GM18867 (cell line): ENCODE measurements at regions not wholly inside any gene's neighbourhood (a gene's known extent, or its start where the extent isn't known, plus 50 kb on each side); places are given as distances from the start of the nearest gene placed in this dataset.
"Not testable (repeated sequence)": the region's sequence is repeated elsewhere in the genome, so short reads cannot be mapped to it uniquely, and the experiment has no call there.

Experiments used
- ATAC-seq: cut with Tn5 transposase; IDR thresholded peaks from one replicate; pipeline ENCODE4 v1.9.1; 2021; ENCODE audit warnings: mild to moderate bottlenecking, moderate library complexity; ENCODE audit not compliant: unreplicated experiment

- ATAC-seq = not testable (repeated sequence)
These were observed 217.2 kb downstream of the SEC23IP start for GRCh38 chr10:120109725-120110124.

DNA sequence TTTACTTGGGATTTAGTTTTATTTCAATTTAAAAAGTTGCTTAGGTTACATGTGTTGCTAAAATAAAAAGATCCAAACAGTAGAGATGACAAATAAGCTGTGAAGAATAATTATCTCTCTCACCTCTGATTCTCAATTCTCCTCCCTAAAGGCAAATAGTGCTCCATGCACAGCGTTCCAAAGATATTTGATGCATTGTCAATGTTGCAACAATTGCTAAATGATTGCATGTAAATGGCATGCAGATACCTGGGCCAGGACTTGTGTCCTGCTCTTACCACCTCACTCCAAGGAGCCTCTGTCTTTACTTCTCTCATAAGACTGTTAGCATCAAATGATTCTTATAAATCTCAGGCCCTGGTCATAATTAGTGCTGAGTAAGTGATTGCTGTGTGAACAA is 217.7 kb downstream of the SEC23IP start:
- ATAC-seq = no peak

DNA sequence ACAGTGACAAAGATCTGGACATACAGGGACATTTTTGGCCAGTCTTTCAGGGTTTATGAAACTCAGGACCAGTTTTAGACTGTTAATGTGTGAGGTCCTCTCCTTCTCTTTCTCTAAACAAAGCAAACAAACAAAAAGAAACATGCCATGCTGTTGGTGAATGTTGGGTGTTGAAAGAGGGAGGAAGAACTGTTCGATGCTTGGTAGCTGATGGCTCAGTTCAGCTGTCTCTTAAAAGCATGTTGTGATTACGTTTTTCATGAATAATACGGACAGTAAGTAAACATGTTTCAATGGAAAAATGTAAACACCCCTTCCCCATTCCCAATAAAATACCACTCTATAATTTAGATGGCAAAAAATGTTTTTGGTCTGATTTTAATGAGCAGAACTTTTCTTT is 219.1 kb downstream of the SEC23IP start:
- no peak for ATAC-seq

GRCh38 chr10:120112809-120113208 is 220.3 kb downstream of the SEC23IP start:
- ATAC-seq = no peak

GRCh38 chr10:120115959-120116358 is 223.4 kb downstream of the SEC23IP start:
- no peak for ATAC-seq

DNA sequence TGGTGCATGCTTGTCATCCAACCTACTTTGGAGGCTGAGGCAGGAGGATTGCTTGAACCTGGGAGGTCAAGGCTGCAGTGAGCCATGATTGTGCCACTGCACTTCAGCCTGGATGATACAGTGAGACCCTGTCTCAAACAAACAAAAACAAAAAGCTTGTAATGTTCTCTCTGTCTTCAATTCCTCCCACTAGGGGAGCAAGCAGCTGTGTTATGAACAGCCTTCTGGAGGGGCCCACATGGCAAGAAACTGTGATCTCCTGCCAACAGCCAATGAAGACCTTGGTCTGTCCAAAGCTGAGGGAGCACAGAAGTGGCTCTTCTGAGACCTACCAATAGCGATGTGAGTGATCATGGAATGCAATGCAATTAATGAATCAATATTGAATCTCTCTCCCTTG is 229.2 kb downstream of the SEC23IP start:
- no peak for ATAC-seq

DNA sequence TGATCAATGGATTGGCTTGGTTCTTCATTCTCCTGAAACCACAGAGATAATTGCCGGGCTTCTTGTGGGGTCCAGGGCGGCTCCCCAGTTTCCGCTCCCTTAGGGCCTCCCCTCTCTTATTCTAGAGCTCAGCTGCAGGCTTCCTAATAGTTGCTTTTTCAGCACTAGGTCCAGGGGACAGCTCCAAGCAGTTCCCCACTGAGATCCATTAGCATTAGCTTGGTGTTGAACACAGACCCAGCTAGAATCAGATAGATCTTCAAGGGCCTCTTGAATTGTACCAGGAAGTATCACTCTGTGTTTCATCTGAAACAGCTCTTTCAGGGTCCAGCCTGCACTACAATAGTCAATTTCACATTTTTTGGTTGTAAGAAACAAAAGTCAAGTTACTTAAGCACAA is 238.7 kb downstream of the SEC23IP start:
- ATAC-seq = no peak

GRCh38 chr10:120132811-120133210 is 240.3 kb downstream of the SEC23IP start:
- ATAC-seq = no peak

DNA sequence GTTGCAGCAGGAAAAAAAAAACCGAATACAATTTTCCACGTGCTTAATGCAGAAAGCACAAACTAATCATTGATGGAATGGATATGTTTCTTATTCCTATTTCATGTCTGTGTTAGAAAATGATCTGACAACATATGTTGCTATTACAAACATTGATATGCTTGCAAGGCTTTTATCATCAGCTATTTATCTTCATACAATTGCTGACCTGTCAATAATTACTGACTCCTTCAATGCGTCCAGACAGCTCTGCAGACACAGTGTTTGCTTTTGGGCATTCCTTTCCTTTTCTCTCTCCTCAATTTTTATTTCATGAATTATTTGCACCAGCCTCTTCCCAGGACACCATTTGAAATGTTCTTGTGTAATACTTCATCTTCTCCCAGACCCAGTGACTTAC is 246.2 kb downstream of the SEC23IP start:
- ATAC-seq = no peak

- ATAC-seq = no peak
These were observed 252.6 kb downstream of the SEC23IP start for GRCh38 chr10:120145107-120145506.

DNA sequence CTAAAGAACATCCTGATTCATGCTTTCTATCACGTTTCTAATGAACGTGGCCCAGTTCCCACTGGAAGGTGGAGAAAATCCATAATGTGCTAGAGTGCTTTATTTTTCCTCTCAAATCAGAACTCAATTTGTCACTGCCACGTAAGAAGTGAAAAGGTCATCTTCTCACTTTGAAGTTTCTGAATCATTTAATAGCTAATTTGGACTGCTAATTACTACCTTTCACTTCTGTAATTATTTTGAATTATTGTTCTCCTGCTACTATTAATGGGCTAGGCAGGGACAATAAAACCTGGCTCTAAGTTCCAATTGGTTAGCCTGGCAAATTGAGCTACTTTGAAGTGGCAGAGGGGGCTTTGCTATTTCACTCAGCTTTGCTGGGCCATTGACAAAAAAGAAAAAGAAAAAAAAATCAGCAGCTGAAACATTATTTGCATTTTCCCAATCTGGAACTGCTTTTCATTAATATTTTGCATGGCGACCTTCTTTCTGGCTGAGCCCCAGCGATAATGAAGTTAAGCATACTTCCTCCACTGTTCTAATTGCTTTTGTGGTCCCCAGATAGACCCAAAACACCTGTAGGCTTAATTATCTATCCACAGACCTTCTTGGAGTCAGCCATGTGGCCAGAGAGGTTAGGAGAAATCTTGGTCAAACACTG is 264.2 kb downstream of the SEC23IP start:
- ATAC-seq = no peak

GRCh38 chr10:120161111-120161510 is 268.6 kb downstream of the SEC23IP start:
- no peak for ATAC-seq

DNA sequence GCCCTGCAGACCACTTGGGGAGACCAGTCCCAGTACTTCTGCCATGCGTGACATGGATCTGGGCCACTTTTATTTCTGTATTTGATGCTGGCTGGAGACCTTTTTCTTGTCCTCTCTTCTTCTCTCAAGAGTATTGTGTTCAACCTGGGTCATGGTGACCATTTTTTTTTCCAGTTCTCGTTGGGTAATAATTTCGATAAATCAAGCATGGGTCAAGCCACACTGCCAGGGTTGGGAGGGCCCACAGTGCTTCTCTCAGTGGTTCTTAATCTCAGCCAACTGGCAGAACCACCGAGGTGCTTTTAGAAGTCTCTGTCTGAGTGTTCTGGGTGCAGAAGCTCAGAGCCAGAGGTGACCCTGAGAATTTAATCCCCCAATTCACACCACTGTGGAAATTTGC is 269.9 kb downstream of the SEC23IP start:
- no peak for ATAC-seq

DNA sequence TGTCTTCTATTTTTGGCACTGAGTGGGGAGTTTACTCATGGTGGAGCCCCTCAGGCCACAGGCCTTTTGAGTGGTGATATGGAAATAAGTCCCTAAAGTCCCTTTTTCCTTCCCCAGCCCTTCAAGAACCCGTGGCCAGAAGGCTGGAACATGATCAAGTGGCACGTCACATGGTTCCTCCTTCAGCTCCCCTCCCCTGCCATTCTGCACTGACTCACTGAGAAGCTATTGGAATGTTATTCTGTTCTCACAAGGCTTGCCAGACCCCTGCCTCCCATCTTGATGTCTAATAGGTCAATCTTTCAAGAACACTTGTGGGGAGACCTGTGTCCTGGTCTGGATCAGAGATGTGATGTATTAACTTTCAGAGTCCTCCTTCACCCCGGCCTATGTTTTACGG is 279.8 kb downstream of the SEC23IP start:
- no peak for ATAC-seq

- ATAC-seq = no peak
These were observed 282.0 kb downstream of the SEC23IP start for GRCh38 chr10:120174491-120174890.

DNA sequence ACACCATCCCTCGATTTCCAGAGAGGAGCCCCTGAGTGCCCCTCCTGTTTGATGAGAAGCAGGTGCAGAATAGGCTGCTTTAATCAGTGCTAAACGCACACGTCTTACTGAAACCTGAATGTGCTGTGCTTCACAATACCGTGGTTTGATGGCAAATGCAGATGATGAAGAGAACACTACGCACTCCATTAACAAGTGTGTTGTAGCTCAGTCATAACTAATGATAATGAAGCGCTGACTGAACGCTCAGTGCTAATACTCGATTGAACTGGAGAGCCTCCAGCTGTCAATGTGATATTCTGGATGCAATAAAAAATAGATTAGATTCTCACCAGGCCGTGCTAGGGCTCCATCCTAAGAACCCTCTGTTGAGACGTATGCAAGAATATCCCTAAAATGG is 279.7 kb upstream of the PLPP4 start:
- no peak for ATAC-seq

DNA sequence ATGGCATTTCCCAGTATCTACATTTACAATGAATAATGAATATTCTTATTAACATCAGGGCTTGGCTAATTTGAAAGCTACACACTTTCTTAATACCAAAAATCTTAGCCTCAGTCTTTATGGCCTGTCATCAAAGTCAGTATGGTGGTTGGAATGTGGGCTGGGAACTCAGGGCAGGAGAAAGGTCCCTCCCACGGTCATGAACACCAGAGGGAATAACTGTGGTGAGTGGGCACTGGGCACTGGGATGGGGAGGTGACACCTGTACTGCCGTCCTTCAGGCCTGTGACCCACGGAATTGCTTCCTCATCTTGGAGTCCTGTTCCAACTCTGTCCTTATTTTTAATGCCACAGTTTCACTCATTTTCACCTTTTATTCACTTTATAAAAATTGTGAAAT is 276.9 kb upstream of the PLPP4 start:
- ATAC-seq = no peak

GRCh38 chr10:120181154-120181553 is 275.9 kb upstream of the PLPP4 start:
- no peak for ATAC-seq

DNA sequence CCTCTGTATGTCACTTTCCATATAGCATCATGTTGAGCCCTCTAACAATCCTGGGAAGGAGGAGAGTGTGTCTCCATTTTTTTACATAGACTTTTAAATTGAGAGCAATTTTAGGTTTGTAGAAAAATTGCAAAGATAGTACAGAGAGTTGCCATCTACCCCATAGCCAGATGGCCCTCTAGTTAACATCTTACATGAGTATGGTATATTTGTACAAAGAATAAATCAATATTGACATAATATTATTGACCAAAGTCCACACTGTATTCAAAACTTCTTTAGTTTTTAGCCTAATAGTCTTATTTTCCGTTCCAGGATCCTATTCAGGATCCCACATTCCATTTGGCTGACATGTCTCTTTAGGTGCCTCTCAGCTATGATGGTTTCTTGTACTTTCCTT is 274.6 kb upstream of the PLPP4 start:
- ATAC-seq = no peak

DNA sequence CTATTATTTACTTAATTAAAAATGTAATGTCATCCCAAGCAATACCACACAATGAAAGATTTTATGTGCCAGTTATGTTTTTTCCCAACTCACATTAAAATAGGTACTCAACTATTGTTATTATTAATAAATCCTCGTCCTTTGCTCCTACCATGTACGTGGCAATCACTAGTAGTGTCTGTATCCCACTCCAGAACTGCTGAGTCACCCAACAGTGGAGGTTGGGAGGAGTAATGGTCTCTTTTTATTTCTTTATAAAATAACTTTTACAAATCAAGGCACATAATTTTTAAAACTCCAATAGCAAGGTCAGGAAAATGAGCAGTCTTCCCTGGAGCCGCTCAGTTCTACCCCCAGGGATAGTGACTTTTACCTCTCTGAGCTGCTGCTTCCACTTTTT is 273.5 kb upstream of the PLPP4 start:
- no peak for ATAC-seq

DNA sequence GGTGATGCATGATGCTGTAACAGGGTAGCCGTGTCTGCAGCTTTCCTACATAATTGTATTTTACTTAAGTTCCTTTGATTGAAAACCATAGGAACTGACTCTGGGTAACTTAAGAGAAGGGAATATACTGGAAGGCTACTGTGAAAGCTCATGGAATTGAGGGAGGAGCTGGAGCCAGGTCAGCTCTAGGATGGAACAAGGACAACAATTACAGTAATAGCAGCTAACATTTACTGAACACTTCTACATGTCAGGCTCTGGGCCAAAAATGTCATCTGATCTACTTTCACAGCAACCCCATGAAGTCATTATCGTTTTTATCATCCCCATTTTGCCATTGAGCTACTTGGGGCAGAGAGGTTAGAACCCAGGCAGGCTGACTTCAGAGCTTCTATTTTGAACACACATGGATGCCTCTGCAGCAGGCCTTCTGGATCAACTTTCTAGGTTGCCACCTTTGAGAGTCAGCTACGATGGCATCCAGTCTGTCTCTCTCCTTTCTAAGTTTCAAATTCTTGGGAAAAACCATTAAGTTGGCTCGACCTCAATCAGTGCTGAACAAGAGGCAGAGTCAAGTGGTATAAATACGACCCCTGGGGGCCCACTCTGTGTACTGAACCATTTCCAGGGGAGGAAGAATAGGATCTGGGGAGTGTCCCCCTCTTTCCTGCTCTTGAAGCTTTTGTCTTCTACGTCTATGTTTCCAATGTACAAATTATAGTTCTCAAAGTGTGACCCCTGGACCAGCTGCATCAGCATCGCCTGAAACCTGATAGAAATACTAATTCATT is 272.3 kb upstream of the PLPP4 start:
- no peak for ATAC-seq

DNA sequence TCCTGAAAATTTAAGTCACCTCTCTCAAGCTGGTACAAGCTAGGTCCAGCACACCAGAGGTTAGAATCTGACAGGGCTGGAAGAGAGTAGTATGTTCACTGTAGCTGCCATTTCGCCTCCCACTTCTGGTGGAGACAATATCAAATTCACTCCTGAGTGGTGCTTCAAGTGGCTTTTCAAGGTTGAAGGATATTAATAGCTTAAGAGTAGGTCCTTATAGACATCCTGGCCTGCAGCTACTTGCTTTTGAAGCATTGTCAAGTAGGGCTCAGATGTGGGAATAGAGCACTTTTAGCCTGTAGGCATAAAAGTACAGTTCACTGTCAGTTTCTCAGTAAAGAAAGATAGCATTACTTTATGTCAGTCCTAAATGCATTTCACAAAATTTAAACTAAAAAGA is 270.5 kb upstream of the PLPP4 start:
- ATAC-seq = no peak

GRCh38 chr10:120187168-120187567 is 269.9 kb upstream of the PLPP4 start:
- ATAC-seq = not testable (repeated sequence)
